GM19239 (cell line): ENCODE measurements at regions not wholly inside any gene's neighbourhood (a gene's known extent, or its start where the extent isn't known, plus 50 kb on each side); places are given as distances from the start of the nearest gene placed in this dataset.
"Not testable (repeated sequence)": the region's sequence is repeated elsewhere in the genome, so short reads cannot be mapped to it uniquely, and the experiment has no call there.

Experiments
- DNase-seq: peaks from one replicate; pipeline ENCODE4 v3.0.0; 2011; ENCODE audit warnings: low spot score; ENCODE audit not compliant: insufficient read length
- FAIRE-seq: peaks from 2 replicates; lab custom pipeline; 2011; peaks lifted over from hg19 to GRCh38; lab: Jason Lieb, UNC

GRCh38 chr17:14525551-14526455 lies 224.9 kb downstream of the HS3ST3B1 start:
- DNase-seq = no peak
- FAIRE-seq = no peak

GRCh38 chr17:14522795-14523387 lies 222.0 kb downstream of the HS3ST3B1 start:
- DNase-seq (no peak), FAIRE-seq (no peak)

DNA sequence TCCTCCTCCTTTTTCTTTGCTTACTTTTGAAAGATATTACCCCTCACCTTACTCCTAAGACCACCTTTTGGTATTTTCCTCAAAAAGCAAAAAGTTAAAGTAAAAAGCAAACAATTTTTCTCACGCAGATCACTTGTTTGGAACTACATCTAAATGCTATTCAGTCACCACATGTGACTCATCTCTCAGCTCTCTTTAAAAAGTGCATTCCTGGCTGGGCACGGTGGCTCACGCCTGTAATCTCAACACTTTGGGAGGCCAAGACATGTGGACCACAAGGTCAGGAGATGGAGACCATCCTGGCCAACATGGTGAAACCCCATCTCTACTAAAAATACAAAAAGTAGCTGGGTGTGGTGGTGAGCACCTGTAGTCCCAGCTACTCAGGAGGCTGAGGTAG lies 218.0 kb downstream of the HS3ST3B1 start:
- not testable (repeated sequence) for FAIRE-seq, DNase-seq

GRCh38 chr17:14514973-14515372 lies 214.1 kb downstream of the HS3ST3B1 start:
- no peak for DNase-seq
- no peak for FAIRE-seq

DNA sequence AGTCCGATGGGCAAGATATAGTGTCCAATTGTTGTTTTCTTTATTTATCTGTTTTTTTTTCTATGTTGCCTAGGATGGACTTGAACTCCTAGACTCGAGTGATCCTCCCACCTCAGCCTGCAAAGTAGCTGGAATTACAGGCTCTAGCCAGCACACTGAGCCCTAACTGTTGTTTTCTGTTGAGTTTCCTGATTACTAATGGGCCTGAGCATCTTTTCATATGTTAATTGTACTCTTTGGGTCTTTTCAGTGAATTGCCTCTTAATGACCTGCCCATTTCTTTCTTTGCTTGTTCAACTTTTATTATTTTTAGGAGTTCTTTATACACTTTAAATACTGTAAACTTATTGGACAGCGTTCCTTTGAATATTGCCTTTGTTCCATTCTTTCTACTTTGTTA lies 213.0 kb downstream of the HS3ST3B1 start:
- DNase-seq (no peak), FAIRE-seq (no peak)

DNA sequence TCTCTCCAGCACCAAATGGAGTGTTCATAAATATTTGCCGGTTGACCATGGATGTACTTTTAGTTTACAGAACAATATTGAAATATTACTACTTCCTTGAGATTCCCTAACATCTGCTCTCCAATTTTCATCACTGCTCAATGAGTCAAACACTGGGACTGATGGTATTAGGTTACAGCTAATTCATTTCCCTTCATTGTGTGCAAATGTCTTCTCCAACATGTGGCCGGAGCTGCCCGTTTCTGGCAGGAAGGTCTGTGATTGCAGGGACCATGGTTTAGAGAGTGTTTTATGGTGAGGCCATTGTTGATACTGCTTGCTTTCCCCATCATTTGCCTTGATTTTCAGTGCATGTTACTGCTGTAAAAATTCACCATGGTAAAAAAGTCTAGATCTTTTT lies 209.3 kb downstream of the HS3ST3B1 start:
- FAIRE-seq (no peak), DNase-seq (no peak)

GRCh38 chr17:14508156-14508555 lies 207.3 kb downstream of the HS3ST3B1 start:
- FAIRE-seq (no peak), DNase-seq (no peak)

- DNase-seq = no peak
- FAIRE-seq = no peak
These were observed 205.5 kb downstream of the HS3ST3B1 start for GRCh38 chr17:14506364-14506763.

DNA sequence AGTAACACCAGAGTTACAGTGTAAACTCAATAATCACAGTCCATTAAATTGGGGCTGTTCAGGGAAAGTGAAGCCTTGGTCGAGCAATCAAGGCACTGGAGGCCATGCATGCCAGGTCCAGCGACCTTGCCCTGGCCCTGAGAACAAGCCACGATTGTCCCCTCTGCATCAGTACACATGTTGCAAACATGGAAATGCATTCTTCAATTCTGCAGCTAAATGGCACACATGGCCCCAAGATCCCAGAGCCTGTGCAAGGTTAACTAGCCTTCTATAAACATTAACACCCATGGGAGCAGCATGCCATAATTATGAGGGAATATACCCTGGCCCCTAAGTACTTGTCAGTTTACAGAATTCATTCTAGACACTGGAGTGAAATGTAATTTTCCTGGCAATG lies 204.7 kb downstream of the HS3ST3B1 start:
- no peak for FAIRE-seq

GRCh38 chr17:14499976-14500375 lies 199.1 kb downstream of the HS3ST3B1 start:
- FAIRE-seq (no peak), DNase-seq (no peak)

More for the DNA sequence above, 204.7 kb downstream of the HS3ST3B1 start:
- DNase-seq = no peak

GRCh38 chr17:14498812-14499211 lies 197.9 kb downstream of the HS3ST3B1 start:
- DNase-seq (no peak), FAIRE-seq (no peak)

- no peak for FAIRE-seq
- no peak for DNase-seq
These were observed 193.3 kb downstream of the HS3ST3B1 start for GRCh38 chr17:14494161-14494560.

DNA sequence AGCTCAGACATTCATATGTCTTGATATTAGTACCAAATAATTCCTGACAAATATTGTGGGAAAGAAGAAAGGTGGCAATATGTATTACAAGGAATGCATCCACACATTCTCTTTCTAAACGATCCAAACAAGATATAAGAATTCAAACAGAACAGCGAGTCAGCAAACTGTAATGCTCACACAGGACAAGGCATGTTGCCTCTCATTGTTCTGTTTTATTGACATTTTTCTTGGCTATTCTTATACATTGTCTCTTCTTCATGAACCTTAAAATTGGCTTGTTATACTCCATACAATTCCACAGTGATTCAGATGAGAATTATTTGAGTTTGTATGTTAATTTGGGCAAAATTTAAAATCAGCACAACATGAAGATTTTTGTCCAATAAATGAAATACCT lies 189.1 kb downstream of the HS3ST3B1 start:
- DNase-seq = no peak
- no peak for FAIRE-seq

GRCh38 chr17:14488958-14489550 lies 188.2 kb downstream of the HS3ST3B1 start:
- no peak for FAIRE-seq
- DNase-seq = no peak

DNA sequence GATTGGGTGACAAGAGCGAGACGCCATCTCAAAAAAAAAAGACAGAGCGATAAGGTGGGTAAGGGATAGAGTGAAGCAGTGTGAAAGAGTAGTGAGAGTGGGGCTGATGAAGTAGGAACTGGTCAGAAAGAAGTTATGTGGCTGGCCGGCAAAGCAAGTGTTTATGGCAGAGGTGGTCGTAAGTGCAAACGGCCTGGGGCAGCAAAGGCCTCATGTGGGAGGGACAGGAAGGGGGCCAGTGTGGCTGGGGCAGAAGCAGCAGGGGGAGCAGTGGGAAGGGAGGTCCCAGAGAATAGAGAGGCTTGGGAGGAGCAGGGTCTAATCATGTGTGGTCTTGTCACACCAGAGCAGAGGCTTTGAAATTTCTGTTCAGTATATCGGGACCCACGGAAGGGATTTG lies 186.2 kb downstream of the HS3ST3B1 start:
- no peak for FAIRE-seq
- no peak for DNase-seq

DNA sequence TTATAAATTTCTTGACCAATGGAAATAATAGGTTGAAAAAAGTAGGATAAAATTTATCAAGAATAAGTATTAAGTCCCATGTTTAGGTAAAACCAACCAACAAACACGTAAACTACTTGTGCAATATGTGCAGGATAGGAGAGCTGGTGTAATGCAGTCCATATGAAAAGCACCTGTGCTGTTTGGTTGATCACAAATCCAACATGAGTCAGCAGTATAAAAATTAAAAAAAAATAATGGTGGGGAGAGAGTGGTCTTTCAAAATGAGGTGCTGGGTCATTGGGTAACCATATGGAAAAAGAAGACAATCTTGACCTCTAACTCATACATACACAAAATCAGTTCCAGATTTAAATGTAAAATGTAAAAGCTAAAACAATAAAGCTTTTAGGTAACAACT lies 181.8 kb downstream of the HS3ST3B1 start:
- DNase-seq (no peak), FAIRE-seq (no peak)

DNA sequence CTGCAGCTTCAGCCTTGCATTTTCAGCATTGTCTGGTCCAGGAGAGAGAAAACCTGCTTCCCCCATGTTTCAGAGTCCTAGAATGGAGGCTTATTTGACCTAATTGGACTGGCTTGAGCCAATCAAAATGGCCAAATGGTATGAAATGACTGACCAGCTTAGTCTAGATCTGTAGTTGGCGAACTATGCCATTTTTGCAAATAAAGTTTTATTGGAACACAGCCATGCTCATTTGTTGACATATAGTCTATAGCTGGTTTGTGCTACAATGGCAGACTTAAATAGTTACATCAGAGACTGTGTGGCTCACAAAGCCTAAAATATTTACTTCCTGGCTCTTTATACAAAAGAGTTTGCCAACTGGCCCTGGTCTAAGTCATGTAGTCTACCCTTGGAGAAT lies 180.8 kb downstream of the HS3ST3B1 start:
- DNase-seq (no peak), FAIRE-seq (no peak)

DNA sequence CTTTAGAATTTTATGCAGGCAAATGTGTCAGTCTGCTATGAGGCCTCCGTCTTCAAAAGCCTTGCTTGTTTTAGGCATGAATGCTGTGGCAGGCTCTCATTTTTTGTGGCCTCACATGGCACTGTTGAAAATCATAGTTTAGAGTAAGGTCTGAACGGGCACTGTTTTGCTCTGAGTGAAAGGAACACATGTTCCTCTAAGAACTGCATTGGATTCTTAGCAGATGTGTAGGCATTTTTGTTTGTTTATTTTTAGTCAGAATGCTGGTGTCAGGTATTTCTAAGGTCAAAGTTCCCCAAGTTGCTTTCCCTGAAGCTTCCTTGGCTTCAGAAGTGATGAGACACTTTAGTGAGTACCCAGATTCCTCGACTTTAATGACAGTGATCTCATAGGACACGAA lies 173.7 kb downstream of the HS3ST3B1 start:
- no peak for DNase-seq

GRCh38 chr17:14471052-14471451 lies 170.2 kb downstream of the HS3ST3B1 start:
- FAIRE-seq (no peak), DNase-seq (no peak)

More for the DNA sequence above, 173.7 kb downstream of the HS3ST3B1 start:
- FAIRE-seq = no peak

DNA sequence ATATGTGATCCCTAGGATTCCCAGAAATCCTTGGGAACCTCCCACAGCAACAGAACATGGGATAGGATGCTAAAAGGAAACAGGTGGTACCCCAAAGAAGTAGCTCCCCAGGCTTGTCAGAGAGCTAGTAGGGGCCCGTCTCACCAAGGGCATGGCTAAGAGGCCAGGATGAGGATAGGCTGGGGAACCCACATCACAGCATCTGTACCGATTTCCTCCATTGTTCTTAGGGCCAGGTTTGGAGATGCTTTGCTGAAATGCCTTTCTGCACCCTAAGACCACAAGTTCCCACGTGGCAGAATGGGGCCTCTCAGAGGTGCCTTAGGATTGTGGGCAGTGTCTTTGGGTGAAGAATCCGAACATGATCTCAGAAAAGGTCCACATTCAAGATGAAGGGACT lies 169.5 kb downstream of the HS3ST3B1 start:
- DNase-seq (no peak), FAIRE-seq (no peak)

DNA sequence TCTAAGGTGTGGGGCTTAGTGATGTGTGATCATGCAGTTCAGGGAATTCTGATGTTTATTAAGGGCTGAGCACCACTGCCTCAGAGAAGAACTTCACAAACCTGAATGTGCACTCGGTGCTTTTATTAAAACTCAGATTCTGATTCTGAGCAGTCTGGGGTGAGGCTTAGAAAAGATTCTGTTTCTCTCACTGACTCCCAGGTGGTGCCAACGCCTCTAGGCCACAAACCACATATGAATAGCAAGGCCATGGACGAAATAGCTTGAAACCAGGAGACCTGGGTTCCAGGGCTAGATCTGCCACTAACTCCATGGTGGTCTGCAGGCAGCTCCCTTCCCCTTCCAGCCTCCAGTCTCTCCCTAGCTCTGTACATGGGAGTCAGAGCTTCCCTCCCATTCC lies 169.1 kb downstream of the HS3ST3B1 start:
- FAIRE-seq = no peak
- no peak for DNase-seq
